ENCODE measurements at regions not wholly inside any gene's neighbourhood (a gene's known extent, or its start where the extent isn't known, plus 50 kb on each side); places are given as distances from the start of the nearest gene placed in this dataset.

DNA sequence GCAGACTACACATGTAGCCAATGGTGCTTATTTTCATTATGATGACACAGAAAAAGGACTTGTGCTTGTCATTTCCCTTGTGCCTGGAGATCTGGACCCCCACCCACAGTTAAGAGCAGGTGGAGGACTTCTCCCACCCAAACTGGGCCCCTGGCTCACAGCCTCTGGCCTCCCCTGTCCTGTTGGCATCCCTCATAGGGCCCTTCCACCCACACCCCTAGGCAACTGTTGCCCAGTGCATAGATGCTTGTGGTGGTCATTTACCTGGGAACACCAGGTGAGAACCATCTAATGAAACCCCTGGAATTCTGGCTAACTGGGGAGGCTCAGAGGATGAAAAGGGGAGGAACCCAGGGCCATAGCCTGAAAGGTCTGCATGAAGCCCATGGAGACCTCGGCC lies 355.9 kb downstream of the BUD13 start:
- TF ChIP-seq, protein P1, sequence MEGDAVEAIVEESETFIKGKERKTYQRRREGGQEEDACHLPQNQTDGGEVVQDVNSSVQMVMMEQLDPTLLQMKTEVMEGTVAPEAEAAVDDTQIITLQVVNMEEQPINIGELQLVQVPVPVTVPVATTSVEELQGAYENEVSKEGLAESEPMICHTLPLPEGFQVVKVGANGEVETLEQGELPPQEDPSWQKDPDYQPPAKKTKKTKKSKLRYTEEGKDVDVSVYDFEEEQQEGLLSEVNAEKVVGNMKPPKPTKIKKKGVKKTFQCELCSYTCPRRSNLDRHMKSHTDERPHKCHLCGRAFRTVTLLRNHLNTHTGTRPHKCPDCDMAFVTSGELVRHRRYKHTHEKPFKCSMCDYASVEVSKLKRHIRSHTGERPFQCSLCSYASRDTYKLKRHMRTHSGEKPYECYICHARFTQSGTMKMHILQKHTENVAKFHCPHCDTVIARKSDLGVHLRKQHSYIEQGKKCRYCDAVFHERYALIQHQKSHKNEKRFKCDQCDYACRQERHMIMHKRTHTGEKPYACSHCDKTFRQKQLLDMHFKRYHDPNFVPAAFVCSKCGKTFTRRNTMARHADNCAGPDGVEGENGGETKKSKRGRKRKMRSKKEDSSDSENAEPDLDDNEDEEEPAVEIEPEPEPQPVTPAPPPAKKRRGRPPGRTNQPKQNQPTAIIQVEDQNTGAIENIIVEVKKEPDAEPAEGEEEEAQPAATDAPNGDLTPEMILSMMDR (IDR thresholded peaks at IDR 0.05; ENCODE audit: poor library complexity, severe bottlenecking), result no peak
- TF ChIP-seq POLR2AphosphoS5 (IDR thresholded peaks at IDR 0.05) (no peak), EZH2 (IDR thresholded peaks at IDR 0.05; ENCODE audit: borderline replicate concordance, insufficient read depth, low read length, poor library complexity, severe bottlenecking) (no peak)

All from neural cell (in vitro differentiated cells).